ENCODE measurements at regions not wholly inside any gene's neighbourhood (a gene's known extent, or its start where the extent isn't known, plus 50 kb on each side); places are given as distances from the start of the nearest gene placed in this dataset.
A peak's percentile ranks its signal among the peaks of the same experiment; 100 is the strongest.

DNA sequence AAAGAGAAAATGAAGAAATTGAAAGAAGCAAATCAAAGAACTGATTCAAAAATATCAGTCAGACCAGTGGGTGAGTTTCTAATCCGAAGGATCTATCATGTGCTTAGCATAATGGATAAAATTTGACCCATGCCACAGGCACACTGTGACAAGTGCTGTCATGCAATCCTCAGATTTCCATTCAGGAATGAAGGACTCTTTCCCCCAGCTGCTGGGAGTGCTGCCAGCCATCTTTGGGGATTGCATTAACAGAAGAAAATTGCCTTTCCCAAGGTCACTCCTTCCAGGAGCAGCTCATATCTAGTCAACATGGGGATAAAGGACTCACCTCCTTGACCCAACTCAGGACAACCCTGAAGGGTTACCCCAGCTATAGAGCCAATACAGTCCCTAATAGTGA is 316.7 kb upstream of the TBX18 start:
- H3K4me3 ChIP-seq (ENCODE audit: low read depth, low read length), result no peak overlapping the region
- POLR2A ChIA-PET, result no interaction called here
- H3K27ac ChIP-seq (ENCODE audit: extremely low read depth, low read depth, low read length), result no peak overlapping the region
- no peak for TF ChIP-seq ZNF558 (tag by site-specific recombination; IDR thresholded peaks at IDR 0.05)
- TF ChIP-seq GLIS2 (tag by site-specific recombination; IDR thresholded peaks at IDR 0.05), result no peak
- TF ChIP-seq MZF1 (tag by site-specific recombination; IDR thresholded peaks at IDR 0.05; ENCODE audit: borderline replicate concordance), result peak; percentile 56; the same call in 1 of the 2 replicates
- H3K9me3 ChIP-seq (ENCODE audit: control insufficient read depth, insufficient read depth, low read depth, low read length), result no peaks in the 10 kb centered on the region
- CTCF ChIA-PET, result interaction anchor here (0.7 kb wide), 1 partner anchor 45 kb away, joined by 3 read pairs; no protein-coding TSS in a partner anchor
- no peaks in the 10 kb centered on the region for H3K36me3 ChIP-seq (ENCODE audit: control insufficient read depth in 2 of 2, insufficient read depth in 1 of 2, low read length in 2 of 2)
- peaks cover 13% of the 10 kb centered on the region for H3K4me1 ChIP-seq (ENCODE audit: control insufficient read depth, insufficient read depth, low read length)

DNA sequence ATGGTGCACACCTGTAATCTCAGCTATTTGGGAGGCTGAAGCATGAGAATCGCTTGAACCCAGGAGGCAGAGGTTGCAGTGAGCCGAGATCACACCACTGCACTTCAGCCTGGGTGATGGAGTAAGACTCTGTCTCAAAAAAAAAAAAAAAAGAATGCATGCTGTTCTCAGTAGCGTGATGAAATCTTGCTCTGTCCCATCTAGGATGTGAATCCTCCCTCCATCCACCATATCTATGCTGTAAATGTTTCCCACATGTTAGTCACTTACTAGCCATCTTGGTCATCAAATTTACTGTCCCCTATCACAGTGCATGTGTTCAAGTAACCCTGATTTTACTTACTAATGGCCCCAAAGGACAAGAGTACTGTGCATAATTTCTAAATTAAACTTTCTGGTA is 315.4 kb upstream of the TBX18 start:
- CTCF ChIA-PET, result no interaction called here

More for the DNA sequence above, 315.4 kb upstream of the TBX18 start:
- H3K27ac ChIP-seq (ENCODE audit: extremely low read depth, low read depth, low read length), result no peak overlapping the region
- H3K4me3 ChIP-seq (ENCODE audit: low read depth, low read length), result no peak overlapping the region
- H3K36me3 ChIP-seq (ENCODE audit: control insufficient read depth in 2 of 2, insufficient read depth in 1 of 2, low read length in 2 of 2), result no peaks in the 10 kb centered on the region
- H3K4me1 ChIP-seq (ENCODE audit: control insufficient read depth, insufficient read depth, low read length), result peaks cover 13% of the 10 kb centered on the region
- H3K9me3 ChIP-seq (ENCODE audit: control insufficient read depth, insufficient read depth, low read depth, low read length), result no peaks in the 10 kb centered on the region
- TF ChIP-seq, protein P1, sequence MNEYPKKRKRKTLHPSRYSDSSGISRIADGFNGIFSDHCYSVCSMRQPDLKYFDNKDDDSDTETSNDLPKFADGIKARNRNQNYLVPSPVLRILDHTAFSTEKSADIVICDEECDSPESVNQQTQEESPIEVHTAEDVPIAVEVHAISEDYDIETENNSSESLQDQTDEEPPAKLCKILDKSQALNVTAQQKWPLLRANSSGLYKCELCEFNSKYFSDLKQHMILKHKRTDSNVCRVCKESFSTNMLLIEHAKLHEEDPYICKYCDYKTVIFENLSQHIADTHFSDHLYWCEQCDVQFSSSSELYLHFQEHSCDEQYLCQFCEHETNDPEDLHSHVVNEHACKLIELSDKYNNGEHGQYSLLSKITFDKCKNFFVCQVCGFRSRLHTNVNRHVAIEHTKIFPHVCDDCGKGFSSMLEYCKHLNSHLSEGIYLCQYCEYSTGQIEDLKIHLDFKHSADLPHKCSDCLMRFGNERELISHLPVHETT (tag by site-specific recombination; IDR thresholded peaks at IDR 0.05), result no peak
- TF ChIP-seq ZNF112 (tag by site-specific recombination; IDR thresholded peaks at IDR 0.05) (no peak), ZNF341 (tag by site-specific recombination; IDR thresholded peaks at IDR 0.05; ENCODE audit: low read depth) (no peak), ZNF23 (tag by site-specific recombination; IDR thresholded peaks at IDR 0.05; ENCODE audit: borderline replicate concordance) (no peak), GLIS1 (tag by site-specific recombination; IDR thresholded peaks at IDR 0.05) (no peak), ZNF548 (tag by site-specific recombination; IDR thresholded peaks at IDR 0.05) (0 out of 2 replicates have a peak, but pooled peaks have one; percentile 6), ZNF292 (tag by site-specific recombination; IDR thresholded peaks at IDR 0.05; ENCODE audit: borderline replicate concordance, low read depth) (no peak), ZNF830 (tag by site-specific recombination; IDR thresholded peaks at IDR 0.05; ENCODE audit: low read depth) (no peak), ZIC2 (tag by site-specific recombination; IDR thresholded peaks at IDR 0.05) (no peak), MEIS1 (CRISPR knock-in tag; IDR thresholded peaks at IDR 0.05; ENCODE audit: borderline replicate concordance) (no peak), ZNF24 (tag by site-specific recombination; IDR thresholded peaks at IDR 0.05) (no peak), KLF1 (tag by site-specific recombination; IDR thresholded peaks at IDR 0.05) (no peak)
- TF ChIP-seq, protein P2, sequence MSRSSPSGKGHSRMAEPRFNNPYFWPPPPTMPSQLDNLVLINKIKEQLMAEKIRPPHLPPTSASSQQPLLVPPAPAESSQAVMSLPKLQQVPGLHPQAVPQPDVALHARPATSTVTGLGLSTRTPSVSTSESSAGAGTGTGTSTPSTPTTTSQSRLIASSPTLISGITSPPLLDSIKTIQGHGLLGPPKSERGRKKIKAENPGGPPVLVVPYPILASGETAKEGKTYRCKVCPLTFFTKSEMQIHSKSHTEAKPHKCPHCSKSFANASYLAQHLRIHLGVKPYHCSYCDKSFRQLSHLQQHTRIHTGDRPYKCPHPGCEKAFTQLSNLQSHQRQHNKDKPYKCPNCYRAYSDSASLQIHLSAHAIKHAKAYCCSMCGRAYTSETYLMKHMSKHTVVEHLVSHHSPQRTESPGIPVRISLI (tag by site-specific recombination; IDR thresholded peaks at IDR 0.05), result no peak
- TF ChIP-seq, protein P3, sequence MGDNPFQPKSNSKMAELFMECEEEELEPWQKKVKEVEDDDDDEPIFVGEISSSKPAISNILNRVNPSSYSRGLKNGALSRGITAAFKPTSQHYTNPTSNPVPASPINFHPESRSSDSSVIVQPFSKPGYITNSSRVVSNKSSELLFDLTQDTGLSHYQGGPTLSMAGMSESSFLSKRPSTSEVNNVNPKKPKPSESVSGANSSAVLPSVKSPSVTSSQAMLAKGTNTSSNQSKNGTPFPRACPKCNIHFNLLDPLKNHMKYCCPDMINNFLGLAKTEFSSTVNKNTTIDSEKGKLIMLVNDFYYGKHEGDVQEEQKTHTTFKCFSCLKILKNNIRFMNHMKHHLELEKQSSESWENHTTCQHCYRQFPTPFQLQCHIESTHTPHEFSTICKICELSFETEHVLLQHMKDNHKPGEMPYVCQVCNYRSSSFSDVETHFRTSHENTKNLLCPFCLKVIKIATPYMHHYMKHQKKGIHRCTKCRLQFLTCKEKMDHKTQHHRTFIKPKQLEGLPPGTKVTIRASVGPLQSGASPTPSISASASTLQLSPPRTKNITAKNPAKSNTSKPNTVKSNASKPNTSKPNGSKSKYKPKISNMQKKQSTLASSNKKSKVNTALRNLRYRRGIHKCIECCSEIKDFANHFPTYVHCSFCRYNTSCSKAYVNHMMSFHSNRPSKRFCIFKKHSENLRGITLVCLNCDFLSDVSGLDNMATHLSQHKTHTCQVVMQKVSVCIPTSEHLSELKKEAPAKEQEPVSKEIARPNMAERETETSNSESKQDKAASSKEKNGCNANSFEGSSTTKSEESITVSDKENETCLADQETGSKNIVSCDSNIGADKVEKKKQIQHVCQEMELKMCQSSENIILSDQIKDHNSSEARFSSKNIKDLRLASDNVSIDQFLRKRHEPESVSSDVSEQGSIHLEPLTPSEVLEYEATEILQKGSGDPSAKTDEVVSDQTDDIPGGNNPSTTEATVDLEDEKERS (tag by site-specific recombination; IDR thresholded peaks at IDR 0.05), result no peak
- TF ChIP-seq, protein P4, sequence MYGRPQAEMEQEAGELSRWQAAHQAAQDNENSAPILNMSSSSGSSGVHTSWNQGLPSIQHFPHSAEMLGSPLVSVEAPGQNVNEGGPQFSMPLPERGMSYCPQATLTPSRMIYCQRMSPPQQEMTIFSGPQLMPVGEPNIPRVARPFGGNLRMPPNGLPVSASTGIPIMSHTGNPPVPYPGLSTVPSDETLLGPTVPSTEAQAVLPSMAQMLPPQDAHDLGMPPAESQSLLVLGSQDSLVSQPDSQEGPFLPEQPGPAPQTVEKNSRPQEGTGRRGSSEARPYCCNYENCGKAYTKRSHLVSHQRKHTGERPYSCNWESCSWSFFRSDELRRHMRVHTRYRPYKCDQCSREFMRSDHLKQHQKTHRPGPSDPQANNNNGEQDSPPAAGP (tag by site-specific recombination; IDR thresholded peaks at IDR 0.05), result no peak
- TF ChIP-seq, protein P5, sequence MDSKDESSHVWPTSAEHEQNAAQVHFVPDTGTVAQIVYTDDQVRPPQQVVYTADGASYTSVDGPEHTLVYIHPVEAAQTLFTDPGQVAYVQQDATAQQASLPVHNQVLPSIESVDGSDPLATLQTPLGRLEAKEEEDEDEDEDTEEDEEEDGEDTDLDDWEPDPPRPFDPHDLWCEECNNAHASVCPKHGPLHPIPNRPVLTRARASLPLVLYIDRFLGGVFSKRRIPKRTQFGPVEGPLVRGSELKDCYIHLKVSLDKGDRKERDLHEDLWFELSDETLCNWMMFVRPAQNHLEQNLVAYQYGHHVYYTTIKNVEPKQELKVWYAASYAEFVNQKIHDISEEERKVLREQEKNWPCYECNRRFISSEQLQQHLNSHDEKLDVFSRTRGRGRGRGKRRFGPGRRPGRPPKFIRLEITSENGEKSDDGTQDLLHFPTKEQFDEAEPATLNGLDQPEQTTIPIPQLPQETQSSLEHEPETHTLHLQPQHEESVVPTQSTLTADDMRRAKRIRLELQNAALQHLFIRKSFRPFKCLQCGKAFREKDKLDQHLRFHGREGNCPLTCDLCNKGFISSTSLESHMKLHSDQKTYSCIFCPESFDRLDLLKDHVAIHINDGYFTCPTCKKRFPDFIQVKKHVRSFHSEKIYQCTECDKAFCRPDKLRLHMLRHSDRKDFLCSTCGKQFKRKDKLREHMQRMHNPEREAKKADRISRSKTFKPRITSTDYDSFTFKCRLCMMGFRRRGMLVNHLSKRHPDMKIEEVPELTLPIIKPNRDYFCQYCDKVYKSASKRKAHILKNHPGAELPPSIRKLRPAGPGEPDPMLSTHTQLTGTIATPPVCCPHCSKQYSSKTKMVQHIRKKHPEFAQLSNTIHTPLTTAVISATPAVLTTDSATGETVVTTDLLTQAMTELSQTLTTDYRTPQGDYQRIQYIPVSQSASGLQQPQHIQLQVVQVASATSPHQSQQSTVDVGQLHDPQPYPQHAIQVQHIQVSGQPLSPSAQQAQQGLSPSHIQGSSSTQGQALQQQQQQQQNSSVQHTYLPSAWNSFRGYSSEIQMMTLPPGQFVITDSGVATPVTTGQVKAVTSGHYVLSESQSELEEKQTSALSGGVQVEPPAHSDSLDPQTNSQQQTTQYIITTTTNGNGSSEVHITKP (tag by site-specific recombination; IDR thresholded peaks at IDR 0.05), result peak; percentile 83
- POLR2A ChIA-PET, result no interaction called here
